Activated CD4-positive, alpha-beta T cell treated with anti-CD3 and anti-CD28 coated beads, Interleukin-2, Interleukin-6, amounts not matched to agents 100 ng/mL and 50 ng/mL, durations not matched to agents 16 hours and 8 hours (primary cell): ENCODE measurements at regions not wholly inside any gene's neighbourhood (a gene's known extent, or its start where the extent isn't known, plus 50 kb on each side); places are given as distances from the start of the nearest gene placed in this dataset.
"Not testable (repeated sequence)": the region's sequence is repeated elsewhere in the genome, so short reads cannot be mapped to it uniquely, and the experiment has no call there.

Experiments used
- DNase-seq: peaks from one replicate; pipeline ENCODE4 v3.0.0-alpha.2; 2020

- no peak for DNase-seq
Observed at GRCh38 chr3:115398506-115398905, 224.8 kb upstream of the GAP43 start.

- no peak for DNase-seq
Observed at GRCh38 chr3:115399750-115400149, 223.6 kb upstream of the GAP43 start.

- no peak for DNase-seq
Observed at GRCh38 chr3:115401298-115401697, 222.0 kb upstream of the GAP43 start.

GRCh38 chr3:115401851-115402501, 221.3 kb upstream of the GAP43 start:
- no peak for DNase-seq

GRCh38 chr3:115402651-115403050, 220.7 kb upstream of the GAP43 start:
- no peak for DNase-seq

GRCh38 chr3:115403786-115404185, 219.5 kb upstream of the GAP43 start:
- DNase-seq, result no peak

GRCh38 chr3:115409596-115409995, 213.7 kb upstream of the GAP43 start:
- no peak for DNase-seq

GRCh38 chr3:115414610-115415009, 208.7 kb upstream of the GAP43 start:
- DNase-seq, result not testable (repeated sequence)

GRCh38 chr3:115415246-115415996, 207.9 kb upstream of the GAP43 start:
- no peak for DNase-seq

- DNase-seq, result no peak
Observed at GRCh38 chr3:115418583-115418982, 204.7 kb upstream of the GAP43 start.

GRCh38 chr3:115420086-115420485, 203.2 kb upstream of the GAP43 start:
- DNase-seq, result no peak

- no peak for DNase-seq
Observed at GRCh38 chr3:115423170-115423569, 200.1 kb upstream of the GAP43 start.

GRCh38 chr3:115428841-115429240, 194.5 kb upstream of the GAP43 start:
- DNase-seq, result no peak

- no peak for DNase-seq
Observed at GRCh38 chr3:115436767-115437301, 186.5 kb upstream of the GAP43 start.

- DNase-seq, result no peak
Observed at GRCh38 chr3:115438799-115439198, 184.5 kb upstream of the GAP43 start.

GRCh38 chr3:115445559-115445958, 177.8 kb upstream of the GAP43 start:
- no peak for DNase-seq

- DNase-seq, result no peak
Observed at GRCh38 chr3:115448851-115449250, 174.5 kb upstream of the GAP43 start.

GRCh38 chr3:115450036-115450435, 173.3 kb upstream of the GAP43 start:
- no peak for DNase-seq

GRCh38 chr3:115464036-115464435, 159.3 kb upstream of the GAP43 start:
- DNase-seq, result no peak

- no peak for DNase-seq
Observed at GRCh38 chr3:115469649-115470048, 153.7 kb upstream of the GAP43 start.

- no peak for DNase-seq
Observed at GRCh38 chr3:115470254-115470653, 153.1 kb upstream of the GAP43 start.

- no peak for DNase-seq
Observed at GRCh38 chr3:115475178-115476041, 147.9 kb upstream of the GAP43 start.

GRCh38 chr3:115476472-115476871, 146.8 kb upstream of the GAP43 start:
- no peak for DNase-seq
